Suprapubic skin (tissue), 4 donors: ENCODE measurements at regions not wholly inside any gene's neighbourhood (a gene's known extent, or its start where the extent isn't known, plus 50 kb on each side); places are given as distances from the start of the nearest gene placed in this dataset.

Source experiments
- EP300 ChIP-seq: sonication (generic); formaldehyde crosslinking; IDR thresholded peaks from one replicate; pipeline ENCODE4 v1.6.1; 2017; ENCODE audit warnings: antibody characterized with exemption
- POLR2A ChIP-seq, 2 donors: fragments of 450-650 bp; IDR thresholded peaks; one replicate each; pipeline ENCODE4 v1.6.1; 2017; ENCODE audit warnings: antibody characterized with exemption in 2 of 2, mild to moderate bottlenecking in 2 of 2, moderate library complexity in 2 of 2
- POLR2AphosphoS5 ChIP-seq, 3 donors: sonication (generic); formaldehyde crosslinking; IDR thresholded peaks; one replicate each; pipeline ENCODE4 v1.6.1; 2017; ENCODE audit warnings: antibody characterized with exemption in 3 of 3
- TF ChIP-seq, protein P1 (sequence below), 2 donors: fragments of 200-600 bp in 1 of 2; fragments of 450-650 bp in 1 of 2; sonication (generic) in 1 of 2; IDR thresholded peaks; one replicate each; pipeline ENCODE4 v1.5.1; 2016 to 2019; ENCODE audit warnings: antibody characterized with exemption in 2 of 2, mild to moderate bottlenecking in 1 of 2, moderate library complexity in 1 of 2

GRCh38 chr4:114358901-114359300, 239.7 kb upstream of the UGT8 start:
- no peak for TF ChIP-seq POLR2A (IDR thresholded peaks at IDR 0.05)
- TF ChIP-seq, protein P1, sequence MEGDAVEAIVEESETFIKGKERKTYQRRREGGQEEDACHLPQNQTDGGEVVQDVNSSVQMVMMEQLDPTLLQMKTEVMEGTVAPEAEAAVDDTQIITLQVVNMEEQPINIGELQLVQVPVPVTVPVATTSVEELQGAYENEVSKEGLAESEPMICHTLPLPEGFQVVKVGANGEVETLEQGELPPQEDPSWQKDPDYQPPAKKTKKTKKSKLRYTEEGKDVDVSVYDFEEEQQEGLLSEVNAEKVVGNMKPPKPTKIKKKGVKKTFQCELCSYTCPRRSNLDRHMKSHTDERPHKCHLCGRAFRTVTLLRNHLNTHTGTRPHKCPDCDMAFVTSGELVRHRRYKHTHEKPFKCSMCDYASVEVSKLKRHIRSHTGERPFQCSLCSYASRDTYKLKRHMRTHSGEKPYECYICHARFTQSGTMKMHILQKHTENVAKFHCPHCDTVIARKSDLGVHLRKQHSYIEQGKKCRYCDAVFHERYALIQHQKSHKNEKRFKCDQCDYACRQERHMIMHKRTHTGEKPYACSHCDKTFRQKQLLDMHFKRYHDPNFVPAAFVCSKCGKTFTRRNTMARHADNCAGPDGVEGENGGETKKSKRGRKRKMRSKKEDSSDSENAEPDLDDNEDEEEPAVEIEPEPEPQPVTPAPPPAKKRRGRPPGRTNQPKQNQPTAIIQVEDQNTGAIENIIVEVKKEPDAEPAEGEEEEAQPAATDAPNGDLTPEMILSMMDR (IDR thresholded peaks at IDR 0.05): no peak
- TF ChIP-seq POLR2AphosphoS5 (IDR thresholded peaks at IDR 0.05): no peak
- TF ChIP-seq EP300: no peak
